ENCODE measurements at regions not wholly inside any gene's neighbourhood (a gene's known extent, or its start where the extent isn't known, plus 50 kb on each side); places are given as distances from the start of the nearest gene placed in this dataset.
"Not testable (repeated sequence)": the region's sequence is repeated elsewhere in the genome, so short reads cannot be mapped to it uniquely, and the experiment has no call there.

DNA sequence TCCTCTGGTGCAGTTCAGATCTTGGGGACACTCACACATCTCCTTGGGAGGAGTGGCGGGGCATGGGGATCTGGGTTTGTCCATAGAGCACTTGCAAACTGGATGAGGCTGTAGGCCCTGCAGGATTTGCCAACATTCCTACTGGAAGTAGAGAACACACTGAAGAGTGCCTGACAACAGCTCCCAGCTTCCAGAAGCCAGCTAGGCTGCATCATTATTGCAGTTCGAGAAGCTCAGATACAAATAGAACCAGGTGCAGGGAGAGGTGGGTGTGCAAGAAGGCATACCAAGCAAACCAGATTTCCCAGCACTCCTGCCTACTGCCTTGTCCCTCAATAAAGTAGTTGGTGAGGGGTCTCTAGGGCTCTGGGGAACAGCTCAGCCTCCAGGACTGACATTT is 52.5 kb downstream of the RHOB start:
- TF ChIP-seq, protein P1, sequence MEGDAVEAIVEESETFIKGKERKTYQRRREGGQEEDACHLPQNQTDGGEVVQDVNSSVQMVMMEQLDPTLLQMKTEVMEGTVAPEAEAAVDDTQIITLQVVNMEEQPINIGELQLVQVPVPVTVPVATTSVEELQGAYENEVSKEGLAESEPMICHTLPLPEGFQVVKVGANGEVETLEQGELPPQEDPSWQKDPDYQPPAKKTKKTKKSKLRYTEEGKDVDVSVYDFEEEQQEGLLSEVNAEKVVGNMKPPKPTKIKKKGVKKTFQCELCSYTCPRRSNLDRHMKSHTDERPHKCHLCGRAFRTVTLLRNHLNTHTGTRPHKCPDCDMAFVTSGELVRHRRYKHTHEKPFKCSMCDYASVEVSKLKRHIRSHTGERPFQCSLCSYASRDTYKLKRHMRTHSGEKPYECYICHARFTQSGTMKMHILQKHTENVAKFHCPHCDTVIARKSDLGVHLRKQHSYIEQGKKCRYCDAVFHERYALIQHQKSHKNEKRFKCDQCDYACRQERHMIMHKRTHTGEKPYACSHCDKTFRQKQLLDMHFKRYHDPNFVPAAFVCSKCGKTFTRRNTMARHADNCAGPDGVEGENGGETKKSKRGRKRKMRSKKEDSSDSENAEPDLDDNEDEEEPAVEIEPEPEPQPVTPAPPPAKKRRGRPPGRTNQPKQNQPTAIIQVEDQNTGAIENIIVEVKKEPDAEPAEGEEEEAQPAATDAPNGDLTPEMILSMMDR (IDR thresholded peaks at IDR 0.05; ENCODE audit: borderline replicate concordance, control extremely low read depth, extremely low read depth, insufficient read depth, missing control alignments): no peak
- in situ Hi-C loops (cut with MboI; ENCODE audit: low sequenced_read_pairs, unreplicated experiment): no loop called here
- DNase-seq (ENCODE audit: low spot score): no peak

DNA sequence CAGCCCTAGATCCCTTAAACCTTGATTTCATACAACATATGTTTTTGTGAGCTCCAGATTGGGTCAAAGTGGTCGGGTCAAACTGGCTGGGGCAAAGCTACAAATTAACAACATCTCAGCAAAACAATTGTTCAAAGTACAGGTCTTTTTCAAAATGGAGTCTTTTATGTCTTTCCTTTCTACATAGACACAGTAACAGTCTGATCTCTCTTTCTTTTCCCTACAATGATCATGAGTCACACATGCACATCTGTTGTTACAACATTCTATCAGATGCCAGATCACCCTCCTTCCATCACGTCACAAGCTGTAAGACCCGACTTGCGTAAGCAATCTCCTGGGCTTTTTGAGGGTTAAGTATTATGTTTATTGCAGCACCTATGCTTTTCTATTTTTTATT is 55.1 kb downstream of the RHOB start:
- DNase-seq (ENCODE audit: low spot score): no peak
- TF ChIP-seq, protein P1 (IDR thresholded peaks at IDR 0.05; ENCODE audit: borderline replicate concordance, control extremely low read depth, extremely low read depth, insufficient read depth, missing control alignments): no peak
- in situ Hi-C loops (cut with MboI; ENCODE audit: low sequenced_read_pairs, unreplicated experiment): no loop called here

DNA sequence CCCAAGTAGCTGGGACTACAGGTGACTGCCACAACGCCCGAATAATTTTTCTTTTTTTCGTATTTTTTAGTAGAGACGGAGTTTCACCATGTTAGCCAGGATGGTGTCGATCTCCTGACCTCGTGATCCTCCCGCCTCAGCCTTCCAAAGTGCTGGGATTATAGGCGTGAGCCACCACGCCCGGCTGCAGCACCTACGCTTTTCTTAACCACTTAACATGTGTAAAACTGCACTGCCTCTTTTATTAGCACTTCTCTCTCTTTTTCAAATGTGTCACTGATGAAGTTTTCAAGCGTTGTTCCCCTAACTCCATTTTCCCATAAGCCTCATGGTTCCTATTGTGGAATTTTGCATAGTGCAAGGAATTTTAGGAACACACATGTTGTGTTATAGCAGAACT is 55.6 kb downstream of the RHOB start:
- in situ Hi-C loops (cut with MboI; ENCODE audit: low sequenced_read_pairs, unreplicated experiment); DNase-seq (ENCODE audit: low spot score): not testable (repeated sequence)

DNA sequence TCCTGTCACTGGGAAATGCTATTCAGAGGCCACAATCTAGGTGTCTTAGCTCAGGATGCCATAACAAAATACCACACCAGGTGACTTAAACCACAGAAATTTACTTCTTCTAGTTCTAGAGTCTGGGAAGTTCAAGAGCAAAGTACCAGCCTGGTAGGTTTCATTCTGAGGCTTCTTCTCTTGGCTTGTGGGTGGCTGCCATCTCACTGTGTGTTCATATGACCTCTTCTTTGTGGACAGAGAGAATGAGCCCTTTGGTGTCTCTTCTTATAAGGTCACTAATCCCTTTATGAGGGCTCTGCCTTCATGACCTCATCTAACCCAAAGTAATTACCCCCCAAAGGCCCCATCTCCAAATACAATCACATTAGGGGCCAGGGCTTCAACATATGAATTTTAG is 57.3 kb downstream of the RHOB start:
- TF ChIP-seq, protein P1 (IDR thresholded peaks at IDR 0.05; ENCODE audit: borderline replicate concordance, control extremely low read depth, extremely low read depth, insufficient read depth, missing control alignments): no peak
- in situ Hi-C loops (cut with MboI; ENCODE audit: low sequenced_read_pairs, unreplicated experiment): no loop called here

DNA sequence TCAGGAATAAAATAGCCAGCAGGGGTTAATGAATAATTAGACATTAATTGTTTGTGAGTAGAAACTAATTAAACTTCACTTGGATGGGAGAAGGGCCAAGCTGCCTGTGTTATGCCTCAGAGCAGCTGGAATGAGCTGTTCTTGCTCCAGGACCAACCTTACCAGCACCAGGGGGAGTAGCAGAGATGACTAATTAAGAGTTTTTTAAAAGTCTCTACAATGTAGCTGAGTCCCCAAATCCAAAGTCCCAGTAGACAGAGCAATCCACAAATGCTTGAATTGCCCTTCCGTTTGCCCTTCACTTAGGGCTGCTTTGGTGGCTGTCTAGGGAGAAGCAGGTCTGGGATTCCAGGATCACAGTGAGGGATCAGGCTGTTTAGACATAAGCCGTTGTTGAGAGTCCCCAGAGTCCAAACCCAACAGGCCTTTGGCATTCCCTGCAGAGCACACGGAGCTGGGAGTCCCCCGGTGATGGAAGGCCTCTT is 59.4 kb downstream of the RHOB start:
- no peak for DNase-seq (ENCODE audit: low spot score)
- TF ChIP-seq, protein P1 (IDR thresholded peaks at IDR 0.05; ENCODE audit: borderline replicate concordance, control extremely low read depth, extremely low read depth, insufficient read depth, missing control alignments): no peak
- in situ Hi-C loops (cut with MboI; ENCODE audit: low sequenced_read_pairs, unreplicated experiment): no loop called here

More for the DNA sequence above, 57.3 kb downstream of the RHOB start:
- no peak for DNase-seq (ENCODE audit: low spot score)

DNA sequence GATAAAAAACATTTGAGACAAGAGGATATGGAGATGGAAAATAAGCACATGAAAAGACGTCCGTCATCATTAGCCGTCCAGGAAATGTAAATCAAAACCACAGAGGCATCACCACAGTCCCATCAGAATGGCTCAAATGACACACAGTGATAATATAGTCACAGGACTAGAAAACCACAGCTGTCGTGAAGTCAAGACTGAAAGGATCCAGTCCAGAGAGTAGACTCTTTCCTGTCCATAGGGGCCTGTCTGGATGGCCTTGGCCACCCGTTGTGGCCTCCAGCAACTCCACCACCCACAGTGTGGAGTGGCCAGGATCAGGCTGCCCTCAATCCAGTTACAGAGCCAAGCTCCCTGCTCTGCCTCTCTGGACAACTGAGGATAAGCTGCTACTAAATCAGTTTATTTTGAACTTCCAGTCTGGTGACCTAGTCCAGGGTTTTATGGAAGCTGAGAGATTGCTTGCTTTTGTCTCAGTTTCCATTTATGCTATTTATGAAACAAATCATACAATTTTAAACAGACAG is 60.4 kb downstream of the RHOB start:
- in situ Hi-C loops (cut with MboI; ENCODE audit: low sequenced_read_pairs, unreplicated experiment): no loop called here
- peak; percentile 76 for DNase-seq (ENCODE audit: low spot score)
- TF ChIP-seq, protein P1 (IDR thresholded peaks at IDR 0.05; ENCODE audit: borderline replicate concordance, control extremely low read depth, extremely low read depth, insufficient read depth, missing control alignments): no peak

DNA sequence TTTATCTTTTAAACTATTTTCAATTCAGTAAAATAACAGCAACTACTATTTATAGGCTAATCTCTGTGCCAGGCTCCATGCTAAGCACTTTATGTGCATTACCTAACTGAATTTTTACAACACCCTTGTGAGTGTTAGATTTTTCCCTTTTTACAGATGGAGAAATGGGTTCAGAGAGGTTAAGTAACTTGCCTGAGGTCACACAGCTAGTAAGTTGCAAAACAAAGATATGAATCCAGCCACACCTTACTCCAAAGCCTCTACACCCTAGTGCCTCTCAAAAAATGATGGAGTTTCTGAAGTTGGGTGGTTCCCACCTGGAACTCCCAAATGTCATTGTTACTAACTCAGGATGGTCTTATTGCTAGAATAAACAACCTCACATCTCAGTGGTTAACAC is 60.8 kb downstream of the RHOB start:
- in situ Hi-C loops (cut with MboI; ENCODE audit: low sequenced_read_pairs, unreplicated experiment): no loop called here
- no peak for DNase-seq (ENCODE audit: low spot score)
- TF ChIP-seq, protein P1 (IDR thresholded peaks at IDR 0.05; ENCODE audit: borderline replicate concordance, control extremely low read depth, extremely low read depth, insufficient read depth, missing control alignments): no peak
